ENCODE measurements at regions not wholly inside any gene's neighbourhood (a gene's known extent, or its start where the extent isn't known, plus 50 kb on each side); places are given as distances from the start of the nearest gene placed in this dataset.

DNA sequence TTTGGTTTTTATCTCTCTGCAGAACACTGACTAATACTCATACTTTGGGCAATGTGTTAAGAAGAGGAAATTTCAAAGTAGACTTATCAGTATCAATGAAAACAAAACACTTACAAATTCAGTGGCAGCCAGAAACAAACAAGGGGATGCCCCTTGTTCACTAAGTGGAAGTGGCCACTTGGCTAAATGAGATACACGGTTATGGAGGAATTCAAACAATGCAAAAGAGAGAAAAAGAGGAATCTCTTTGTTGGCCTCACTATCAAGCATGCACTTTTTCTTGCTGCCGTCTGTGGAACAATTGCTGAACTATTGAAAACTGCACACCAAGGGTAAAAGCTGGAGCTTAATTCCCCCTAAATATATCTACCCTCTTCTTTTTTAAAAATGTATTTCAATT lies 2044.9 kb upstream of the CDH6 start:
- Histone ChIP-seq H3K27ac (ENCODE audit: insufficient read length, low read depth, low read length) (no peak overlapping the region), H2BK12ac (ENCODE audit: insufficient read length, low read depth, low read length) (no peak overlapping the region), H3K14ac (ENCODE audit: insufficient read depth, low read length) (no peak overlapping the region), H3K23me2 (ENCODE audit: insufficient read length, low read depth, low read length, poor library complexity, severe bottlenecking) (no peaks in the 10 kb centered on the region), H3T11ph (ENCODE audit: low read length) (no peak overlapping the region), H3K9ac (ENCODE audit: extremely low read depth, insufficient read length, low read length) (no peak overlapping the region), H2AFZ (ENCODE audit: low read length) (peak overlapping the region; percentile 77), H2AK5ac (ENCODE audit: insufficient read length, low read length) (no peak overlapping the region), H2BK120ac (ENCODE audit: low read depth, low read length, poor library complexity, severe bottlenecking) (no peak overlapping the region), H3K9me3 (ENCODE audit: control insufficient read depth, low read depth, low read length) (no peaks in the 10 kb centered on the region), H4K20me1 (ENCODE audit: control insufficient read depth, insufficient read depth, insufficient read length) (no peaks in the 10 kb centered on the region), H3K56ac (ENCODE audit: insufficient read length, low read depth, low read length) (no peak overlapping the region), H3K27me3 (ENCODE audit: insufficient read depth, low read length) (no peaks in the 10 kb centered on the region), H3K79me2 (ENCODE audit: insufficient read depth, low read length) (no peaks in the 10 kb centered on the region), H3K4me2 (ENCODE audit: insufficient read depth, insufficient read length, low read length) (no peak overlapping the region), H2BK20ac (ENCODE audit: low read depth, low read length, poor library complexity, severe bottlenecking) (no peak overlapping the region), H2BK15ac (ENCODE audit: low read depth, low read length) (no peak overlapping the region), H3K23ac (ENCODE audit: insufficient read length, low read depth, low read length) (no peak overlapping the region), H3K4ac (ENCODE audit: low read depth, low read length) (no peak overlapping the region), H3K4me1 (ENCODE audit: insufficient read depth, low read length) (peaks cover 9% of the 10 kb centered on the region; the same call in 1 of the 2 replicates), H2BK5ac (ENCODE audit: insufficient read length, low read length) (no peak overlapping the region), H3K18ac (ENCODE audit: insufficient read length, low read depth, low read length) (no peak overlapping the region), H4K8ac (replicated peaks; ENCODE audit: insufficient read length, low read depth, low read length) (no peak overlapping the region), H4K5ac (ENCODE audit: insufficient read length, low read depth, low read length) (no peak overlapping the region), H3K79me1 (ENCODE audit: insufficient read depth, low read depth, low read length, poor library complexity, severe bottlenecking) (no peaks in the 10 kb centered on the region), H4K91ac (ENCODE audit: insufficient read length, low read depth, low read length) (no peak overlapping the region)
- DNase-seq, result no peak
- TF ChIP-seq, protein P1, sequence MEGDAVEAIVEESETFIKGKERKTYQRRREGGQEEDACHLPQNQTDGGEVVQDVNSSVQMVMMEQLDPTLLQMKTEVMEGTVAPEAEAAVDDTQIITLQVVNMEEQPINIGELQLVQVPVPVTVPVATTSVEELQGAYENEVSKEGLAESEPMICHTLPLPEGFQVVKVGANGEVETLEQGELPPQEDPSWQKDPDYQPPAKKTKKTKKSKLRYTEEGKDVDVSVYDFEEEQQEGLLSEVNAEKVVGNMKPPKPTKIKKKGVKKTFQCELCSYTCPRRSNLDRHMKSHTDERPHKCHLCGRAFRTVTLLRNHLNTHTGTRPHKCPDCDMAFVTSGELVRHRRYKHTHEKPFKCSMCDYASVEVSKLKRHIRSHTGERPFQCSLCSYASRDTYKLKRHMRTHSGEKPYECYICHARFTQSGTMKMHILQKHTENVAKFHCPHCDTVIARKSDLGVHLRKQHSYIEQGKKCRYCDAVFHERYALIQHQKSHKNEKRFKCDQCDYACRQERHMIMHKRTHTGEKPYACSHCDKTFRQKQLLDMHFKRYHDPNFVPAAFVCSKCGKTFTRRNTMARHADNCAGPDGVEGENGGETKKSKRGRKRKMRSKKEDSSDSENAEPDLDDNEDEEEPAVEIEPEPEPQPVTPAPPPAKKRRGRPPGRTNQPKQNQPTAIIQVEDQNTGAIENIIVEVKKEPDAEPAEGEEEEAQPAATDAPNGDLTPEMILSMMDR (conservative IDR thresholded peaks at IDR 0.05), result no peak
- peaks cover 29 to 31% of the 10 kb centered on the region in 2 experiments for H3K4me1 Mint-ChIP-seq
- H3K4me3 Mint-ChIP-seq, result no peak overlapping the region
- no peaks in the 10 kb centered on the region for H3K27me3 Mint-ChIP-seq (ENCODE audit: low read depth)
- no CpG with 5 or more reads among the region's 2 CpGs for WGBS (ENCODE audit: extremely low coverage, insufficient read length, low lambda C conversion rate)
- H3K9me3 Mint-ChIP-seq, result no peaks in the 10 kb centered on the region
- H3K36me3 Mint-ChIP-seq (ENCODE audit: insufficient read depth in 1 of 3, low read depth in 3 of 3), result no peaks in the 10 kb centered on the region
- H3K27ac Mint-ChIP-seq, result peak overlapping the region in 1 of 3 experiments; percentile 88; a peak in 2 of 7 replicates

Data from H9 (cell line).